OCI-LY7 (cell line): ENCODE measurements at regions not wholly inside any gene's neighbourhood (a gene's known extent, or its start where the extent isn't known, plus 50 kb on each side); places are given as distances from the start of the nearest gene placed in this dataset.

Experiments
- BruUV-seq: library from RNA; stranded (reverse); fragments of 400-500 nt; replicated peaks from 2 replicates; lab custom pipeline; 2021; lab: Mats Ljungman, UMichigan
- CTCF ChIA-PET: fragments of 300-600 bp; sonication (Branson Sonifier 250); formaldehyde crosslinking; loops from one replicate; lab custom pipeline; 2022; ENCODE audit warnings: antibody characterized with exemption; ENCODE audit not compliant: unreplicated experiment; lab: Charles Lee
- POLR2A ChIA-PET: fragments of 300-600 bp; sonication (Branson Sonifier 250); formaldehyde crosslinking; loops from one replicate; lab custom pipeline; 2022; ENCODE audit warnings: antibody characterized with exemption; lab: Charles Lee
- DNase-seq: peaks from one replicate; pipeline ENCODE4 v3.0.0-alpha.2; 2015; ENCODE audit warnings: low spot score
- H2AFZ ChIP-seq: fragments of 200-600 bp; sonication (generic), shearing (Covaris generic); 2 replicates; pipeline ENCODE4 v1.6.1; 2014; ENCODE audit warnings: mild to moderate bottlenecking, antibody characterized with exemption, low read length, moderate library complexity
- H3K27ac ChIP-seq: fragments of 200-600 bp; sonication (generic); 2 replicates; pipeline ENCODE4 v1.5.1; 2014; ENCODE audit warnings: mixed run types, low read depth, mild to moderate bottlenecking, moderate library complexity, low read length, inconsistent platforms; ENCODE audit not compliant: poor library complexity, severe bottlenecking
- H3K36me3 ChIP-seq: fragments of 200-600 bp; sonication (generic); 2 replicates; pipeline ENCODE4 v1.6.1; 2014; ENCODE audit warnings: mild to moderate bottlenecking, antibody characterized with exemption, low read length, moderate library complexity, mixed read lengths; ENCODE audit not compliant: insufficient read depth
- H3K4me1 ChIP-seq: fragments of 200-600 bp; sonication (generic); 2 replicates; pipeline ENCODE4 v1.5.1; 2014; ENCODE audit warnings: mild to moderate bottlenecking, low read length; ENCODE audit not compliant: insufficient read depth, poor library complexity, severe bottlenecking
- H3K4me2 ChIP-seq: fragments of 200-600 bp; sonication (generic); 2 replicates; pipeline ENCODE4 v1.6.1; 2014; ENCODE audit warnings: mild to moderate bottlenecking, low read length
- H3K4me3 ChIP-seq: fragments of 200-600 bp; sonication (generic); 2 replicates; pipeline ENCODE4 v1.5.1; 2014; ENCODE audit warnings: mild to moderate bottlenecking, low read depth, low read length; ENCODE audit not compliant: poor library complexity, severe bottlenecking
- H3K79me2 ChIP-seq: fragments of 200-600 bp; sonication (generic); 2 replicates; pipeline ENCODE4 v1.6.1; 2016; ENCODE audit warnings: low read depth, mild to moderate bottlenecking, low read length, moderate library complexity, mixed read lengths; ENCODE audit not compliant: insufficient read depth
- H3K9me2 ChIP-seq: fragments of 200-600 bp; sonication (generic); 2 replicates; pipeline ENCODE4 v1.6.1; 2016; ENCODE audit warnings: mild to moderate bottlenecking, low read length, mixed read lengths; ENCODE audit not compliant: insufficient read depth
- H3K9me3 ChIP-seq: fragments of 200-600 bp; sonication (generic); 2 replicates; pipeline ENCODE4 v1.6.1; 2014; ENCODE audit warnings: mild to moderate bottlenecking, mixed run types, low read length, mixed read lengths
- H4K20me1 ChIP-seq: fragments of 200-600 bp; sonication (generic); 2 replicates; pipeline ENCODE4 v1.6.1; 2014; ENCODE audit warnings: mild to moderate bottlenecking, antibody characterized with exemption, low read length, moderate library complexity, mixed read lengths; ENCODE audit not compliant: insufficient read depth
- CTCF ChIP-seq: fragments of 200-600 bp; sonication (generic); conservative IDR thresholded peaks from 2 replicates; pipeline ENCODE4 v1.5.1; 2014; ENCODE audit warnings: mild to moderate bottlenecking, antibody characterized with exemption, low read length, moderate library complexity, mixed read lengths
- EZH2phosphoT487 ChIP-seq: fragments of 200-600 bp; sonication (generic); IDR thresholded peaks from 2 replicates; pipeline ENCODE4 v1.6.1; 2018; ENCODE audit warnings: low read depth, borderline replicate concordance, mild to moderate bottlenecking, mixed run types, antibody characterized with exemption, low read length, moderate library complexity, mixed read lengths
- intact Hi-C: fragments of 100-400 bp; cut with micrococcal nuclease; formaldehyde crosslinking; loops from one replicate; pipeline ENCODE4 v1.10.0; 2022; ENCODE audit not compliant: unreplicated experiment

GRCh38 chr3:13717222-13717895, 162.5 kb downstream of the WNT7A start:
- no peaks in the 10 kb centered on the region for H3K9me3 ChIP-seq
- intact Hi-C loops, result no loop called here
- CTCF ChIA-PET, result no interaction called here
- H4K20me1 ChIP-seq, result no peaks in the 10 kb centered on the region
- no TSS peak for BruUV-seq
- no peak overlapping the region for H3K4me2 ChIP-seq
- H3K36me3 ChIP-seq, result no peaks in the 10 kb centered on the region
- no peak for TF ChIP-seq EZH2phosphoT487
- TF ChIP-seq CTCF, result no peak
- no peaks in the 10 kb centered on the region for H3K79me2 ChIP-seq
- POLR2A ChIA-PET, result no interaction called here
- H3K4me3 ChIP-seq, result no peak overlapping the region
- H2AFZ ChIP-seq, result no peak overlapping the region
- no peaks in the 10 kb centered on the region for H3K4me1 ChIP-seq
- no peak overlapping the region for H3K27ac ChIP-seq
- no peak for DNase-seq
- no peaks in the 10 kb centered on the region for H3K9me2 ChIP-seq

GRCh38 chr3:13716540-13717221, 163.2 kb downstream of the WNT7A start:
- Histone ChIP-seq H3K27ac (no peak overlapping the region), H3K36me3 (no peaks in the 10 kb centered on the region), H3K4me1 (no peaks in the 10 kb centered on the region), H3K4me3 (no peak overlapping the region), H3K4me2 (no peak overlapping the region), H3K9me2 (no peaks in the 10 kb centered on the region), H3K79me2 (no peaks in the 10 kb centered on the region), H4K20me1 (no peaks in the 10 kb centered on the region), H2AFZ (no peak overlapping the region), H3K9me3 (no peaks in the 10 kb centered on the region)
- BruUV-seq, result no TSS peak
- no peak for DNase-seq
- no peak for TF ChIP-seq CTCF
- no peak for TF ChIP-seq EZH2phosphoT487
- POLR2A ChIA-PET, result no interaction called here
- intact Hi-C loops, result no loop called here
- CTCF ChIA-PET, result no interaction called here

GRCh38 chr3:13715961-13716360, 163.9 kb downstream of the WNT7A start:
- H3K9me3 ChIP-seq, result no peaks in the 10 kb centered on the region
- no peaks in the 10 kb centered on the region for H4K20me1 ChIP-seq
- ChIA-PET POLR2A (no interaction called here), CTCF (no interaction called here)
- DNase-seq, result no peak
- TF ChIP-seq CTCF (no peak), EZH2phosphoT487 (no peak)
- no peaks in the 10 kb centered on the region for H3K36me3 ChIP-seq
- H3K27ac ChIP-seq, result no peak overlapping the region
- H2AFZ ChIP-seq, result no peak overlapping the region
- H3K4me1 ChIP-seq, result no peaks in the 10 kb centered on the region
- H3K9me2 ChIP-seq, result no peaks in the 10 kb centered on the region
- no peak overlapping the region for H3K4me3 ChIP-seq
- intact Hi-C loops, result no loop called here
- H3K79me2 ChIP-seq, result no peaks in the 10 kb centered on the region
- H3K4me2 ChIP-seq, result no peak overlapping the region
- no TSS peak for BruUV-seq
